Endodermal cell (in vitro differentiated cells): ENCODE measurements at regions not wholly inside any gene's neighbourhood (a gene's known extent, or its start where the extent isn't known, plus 50 kb on each side); places are given as distances from the start of the nearest gene placed in this dataset.

Source experiments
- DNase-seq: peaks from one replicate; pipeline ENCODE4 v3.0.0-alpha.2; 2017
- H3K27ac ChIP-seq: 2 replicates; pipeline ENCODE4 v1.5.1; 2013; ENCODE audit warnings: mild to moderate bottlenecking, low read depth, low read length, moderate library complexity
- H3K27me3 ChIP-seq: 2 replicates; pipeline ENCODE4 v1.6.1; 2013; ENCODE audit warnings: mild to moderate bottlenecking, low read length, moderate library complexity; ENCODE audit not compliant: insufficient read depth, control insufficient read depth, poor library complexity, severe bottlenecking
- H3K36me3 ChIP-seq: 2 replicates; pipeline ENCODE4 v1.7.0; 2013; ENCODE audit warnings: mild to moderate bottlenecking, low read length, moderate library complexity; ENCODE audit not compliant: control insufficient read depth, insufficient read depth
- H3K4me1 ChIP-seq: one replicate; pipeline ENCODE4 v1.7.0; 2013; ENCODE audit warnings: low read length; ENCODE audit not compliant: control insufficient read depth, insufficient read depth
- H3K4me3 ChIP-seq: 2 replicates; pipeline ENCODE4 v1.5.1; 2013; ENCODE audit warnings: mild to moderate bottlenecking, low read length, moderate library complexity
- H3K9ac ChIP-seq: 2 replicates; pipeline ENCODE4 v1.6.1; 2013; ENCODE audit warnings: mild to moderate bottlenecking, low read length, moderate library complexity; ENCODE audit not compliant: poor library complexity, severe bottlenecking; ENCODE audit errors: extremely low read depth
- H3K9me3 ChIP-seq: 2 replicates; pipeline ENCODE4 v1.6.1; 2013; ENCODE audit warnings: mild to moderate bottlenecking, low read length, moderate library complexity; ENCODE audit not compliant: control insufficient read depth
- H3K27ac Mint-ChIP-seq: 2 replicates; pipeline ENCODE4 v1.8.0; 2020; ENCODE audit warnings: mixed read lengths
- H3K27me3 Mint-ChIP-seq: 2 replicates; pipeline ENCODE4 v1.8.0; 2021; ENCODE audit warnings: mild to moderate bottlenecking, mixed read lengths; ENCODE audit not compliant: insufficient read depth
- H3K36me3 Mint-ChIP-seq: 2 replicates; pipeline ENCODE4 v1.8.0; 2020; ENCODE audit warnings: low read depth, mixed read lengths
- H3K4me1 Mint-ChIP-seq: 2 replicates; pipeline ENCODE4 v1.8.0; 2020; ENCODE audit warnings: mixed read lengths
- H3K4me3 Mint-ChIP-seq: 2 replicates; pipeline ENCODE4 v1.8.0; 2020; ENCODE audit warnings: mild to moderate bottlenecking, moderate library complexity, mixed read lengths
- H3K9me3 Mint-ChIP-seq: 2 replicates; pipeline ENCODE4 v1.8.0; 2020; ENCODE audit warnings: mild to moderate bottlenecking, mixed read lengths
- WGBS, 2 experiments: methylation state at CpG; one replicate each; pipeline versions ENCODE4 v1.1.5 to v1.1.7; 2013; ENCODE audit warnings: missing lambda C conversion rate in 2 of 2, mixed read lengths in 1 of 2; ENCODE audit not compliant: insufficient coverage in 1 of 2, insufficient read length in 1 of 2; 5-methylcytosine and 5-hydroxymethylcytosine counted together
- TF ChIP-seq, protein P1 (sequence below): fragments of 200-600 bp; sonication (generic); conservative IDR thresholded peaks from 2 replicates; pipeline ENCODE4 v1.5.0; 2021; ENCODE audit warnings: antibody characterized with exemption, mild to moderate bottlenecking

DNA sequence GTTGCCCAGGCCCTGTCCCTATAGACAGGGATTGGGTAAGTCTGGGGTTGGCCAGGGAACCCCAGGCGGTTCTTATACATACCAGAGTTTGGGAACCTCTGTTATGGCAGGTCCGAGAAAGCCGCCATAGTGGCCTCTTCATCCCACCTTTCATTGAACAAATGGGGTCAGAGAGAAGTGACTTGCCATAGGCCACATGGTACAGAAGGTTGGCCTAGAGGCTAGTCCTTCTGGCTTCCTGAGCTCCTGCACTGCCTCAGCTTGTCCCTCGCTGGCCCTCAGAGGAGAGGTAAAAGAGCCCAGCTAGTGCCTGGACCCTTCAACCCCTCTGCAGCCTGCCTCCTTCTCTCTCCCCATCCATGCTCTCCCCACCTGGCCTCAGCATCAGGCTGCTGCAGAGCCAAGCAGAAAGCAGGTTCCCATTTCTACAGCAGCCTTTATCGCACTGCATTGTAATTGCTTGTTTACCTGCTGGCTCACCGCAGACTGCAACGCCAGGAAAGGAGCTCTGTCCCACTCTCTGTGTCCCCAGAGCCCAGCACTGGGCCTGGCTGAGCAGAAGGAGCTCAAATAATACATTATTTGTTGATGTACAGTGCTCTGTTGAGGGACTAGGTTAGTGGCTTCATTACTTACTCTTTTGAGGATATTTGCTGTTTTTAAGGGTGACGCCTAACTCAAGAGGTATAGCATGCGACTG lies 103.6 kb downstream of the TRIM29 start:
- H3K4me1 ChIP-seq: peaks cover 16% of the 10 kb centered on the region
- no peak overlapping the region for H3K9ac ChIP-seq
- H3K27ac ChIP-seq: no peak overlapping the region
- H3K36me3 Mint-ChIP-seq: no peaks in the 10 kb centered on the region
- H3K27ac Mint-ChIP-seq: no peak overlapping the region
- TF ChIP-seq, protein P1, sequence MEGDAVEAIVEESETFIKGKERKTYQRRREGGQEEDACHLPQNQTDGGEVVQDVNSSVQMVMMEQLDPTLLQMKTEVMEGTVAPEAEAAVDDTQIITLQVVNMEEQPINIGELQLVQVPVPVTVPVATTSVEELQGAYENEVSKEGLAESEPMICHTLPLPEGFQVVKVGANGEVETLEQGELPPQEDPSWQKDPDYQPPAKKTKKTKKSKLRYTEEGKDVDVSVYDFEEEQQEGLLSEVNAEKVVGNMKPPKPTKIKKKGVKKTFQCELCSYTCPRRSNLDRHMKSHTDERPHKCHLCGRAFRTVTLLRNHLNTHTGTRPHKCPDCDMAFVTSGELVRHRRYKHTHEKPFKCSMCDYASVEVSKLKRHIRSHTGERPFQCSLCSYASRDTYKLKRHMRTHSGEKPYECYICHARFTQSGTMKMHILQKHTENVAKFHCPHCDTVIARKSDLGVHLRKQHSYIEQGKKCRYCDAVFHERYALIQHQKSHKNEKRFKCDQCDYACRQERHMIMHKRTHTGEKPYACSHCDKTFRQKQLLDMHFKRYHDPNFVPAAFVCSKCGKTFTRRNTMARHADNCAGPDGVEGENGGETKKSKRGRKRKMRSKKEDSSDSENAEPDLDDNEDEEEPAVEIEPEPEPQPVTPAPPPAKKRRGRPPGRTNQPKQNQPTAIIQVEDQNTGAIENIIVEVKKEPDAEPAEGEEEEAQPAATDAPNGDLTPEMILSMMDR: no peak
- no peaks in the 10 kb centered on the region for H3K27me3 ChIP-seq
- no peak overlapping the region for H3K4me3 ChIP-seq
- peaks cover 54% of the 10 kb centered on the region for H3K4me1 Mint-ChIP-seq
- peaks cover 22% of the 10 kb centered on the region for H3K9me3 ChIP-seq
- DNase-seq: peak; percentile 46
- H3K36me3 ChIP-seq: no peaks in the 10 kb centered on the region
- no peak overlapping the region for H3K4me3 Mint-ChIP-seq
- H3K9me3 Mint-ChIP-seq: peaks cover 21% of the 10 kb centered on the region
- WGBS, 2 experiments: 86 to 98% methylated on average over 5 to 9 of the region's 9 CpGs
- no peaks in the 10 kb centered on the region for H3K27me3 Mint-ChIP-seq

DNA sequence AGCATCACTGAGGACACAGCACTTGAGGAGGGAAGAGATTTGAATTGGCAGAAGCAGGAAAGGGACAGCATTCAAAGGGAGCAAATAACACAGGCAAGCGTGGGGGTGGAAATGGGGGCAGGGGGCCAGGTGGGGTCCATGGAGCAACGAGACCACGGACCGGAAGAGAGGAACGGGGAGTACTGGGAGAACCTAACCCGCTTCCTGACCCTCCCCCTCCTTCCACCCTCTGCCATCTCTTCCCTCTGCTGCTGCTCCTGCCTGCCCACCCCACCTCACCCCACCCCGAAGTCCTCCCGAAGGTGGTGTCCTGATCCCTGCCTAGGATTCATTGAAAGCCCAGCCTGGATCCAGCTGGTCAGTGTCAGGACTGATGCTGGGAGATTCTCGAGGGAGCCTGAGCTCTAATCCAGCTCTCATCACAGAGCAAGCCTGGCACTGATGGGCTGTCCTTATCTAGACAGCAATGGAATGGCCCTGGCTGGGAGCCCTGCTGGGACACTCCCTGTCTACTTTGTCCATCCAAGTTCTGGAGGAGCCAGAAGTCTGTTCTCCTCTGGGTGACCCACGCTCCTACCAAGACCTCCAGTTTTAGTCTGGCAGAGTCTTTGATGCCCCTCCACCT lies 105.0 kb downstream of the TRIM29 start:
- peaks cover 8% of the 10 kb centered on the region for H3K4me1 ChIP-seq
- H3K36me3 ChIP-seq: no peaks in the 10 kb centered on the region
- Mint-ChIP-seq H3K27ac (no peak overlapping the region), H3K4me3 (no peak overlapping the region), H3K27me3 (peaks cover 11% of the 10 kb centered on the region), H3K36me3 (no peaks in the 10 kb centered on the region), H3K4me1 (peaks cover 47% of the 10 kb centered on the region), H3K9me3 (peaks cover 25% of the 10 kb centered on the region)
- H3K9me3 ChIP-seq: peaks cover 22% of the 10 kb centered on the region
- H3K27ac ChIP-seq: no peak overlapping the region
- WGBS, 2 experiments: 93 to 100% methylated on average over 2 to 10 of the region's 10 CpGs
- DNase-seq: peak; percentile 45
- H3K4me3 ChIP-seq: no peak overlapping the region
- H3K27me3 ChIP-seq: no peaks in the 10 kb centered on the region
- H3K9ac ChIP-seq: no peak overlapping the region
- TF ChIP-seq, protein P1: no peak

GRCh38 chr11:120031612-120032600 lies 106.0 kb downstream of the TRIM29 start:
- TF ChIP-seq, protein P1: no peak
- Mint-ChIP-seq H3K4me1 (peaks cover 47% of the 10 kb centered on the region), H3K27me3 (peaks cover 20% of the 10 kb centered on the region), H3K4me3 (no peak overlapping the region), H3K27ac (no peak overlapping the region), H3K36me3 (no peaks in the 10 kb centered on the region), H3K9me3 (peaks cover 16% of the 10 kb centered on the region)
- Histone ChIP-seq H3K9ac (no peak overlapping the region), H3K27ac (no peak overlapping the region), H3K4me3 (no peak overlapping the region), H3K9me3 (peaks cover 13% of the 10 kb centered on the region), H3K36me3 (no peaks in the 10 kb centered on the region), H3K4me1 (peaks cover 8% of the 10 kb centered on the region), H3K27me3 (no peaks in the 10 kb centered on the region)
- DNase-seq: peak; percentile 47
- 80 to 85% methylated on average over 8 to 11 of the region's 11 CpGs for WGBS, 2 experiments
